ENCODE measurements at regions not wholly inside any gene's neighbourhood (a gene's known extent, or its start where the extent isn't known, plus 50 kb on each side); places are given as distances from the start of the nearest gene placed in this dataset.
"Not testable (repeated sequence)": the region's sequence is repeated elsewhere in the genome, so short reads cannot be mapped to it uniquely, and the experiment has no call there.

DNA sequence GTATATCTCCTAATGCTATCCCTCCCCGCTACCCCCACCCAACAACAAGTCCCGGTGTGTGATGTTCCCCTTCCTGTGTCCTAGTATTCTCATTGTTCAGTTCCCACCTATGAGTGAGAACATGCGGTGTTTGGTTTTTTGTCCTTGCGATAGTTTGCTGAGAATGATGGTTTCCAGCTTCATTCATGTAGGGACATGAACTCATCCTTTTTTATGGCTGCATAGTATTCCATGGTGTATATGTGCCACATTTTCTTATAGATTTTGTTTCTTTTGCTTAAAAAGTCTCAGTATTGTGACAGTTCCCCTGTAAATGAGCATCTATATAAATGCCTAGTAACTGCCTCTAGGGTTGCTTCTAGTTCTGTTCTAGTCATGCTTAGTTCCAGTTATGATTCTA is 153.0 kb upstream of the EOLA2 start:
- BruUV-seq (replicated peaks); H3K9ac ChIP-seq (ENCODE audit: control insufficient read depth, insufficient read depth, low read length); H3K9me3 ChIP-seq (replicated peaks; ENCODE audit: control insufficient read depth, insufficient read depth, low read length); ATAC-seq; H3K27me3 ChIP-seq (replicated peaks in 1 of 2; ENCODE audit: control insufficient read depth in 2 of 2, insufficient read depth in 2 of 2, low read length in 1 of 2); in situ Hi-C loops (cut with MboI); FAIRE-seq; POLR2A ChIA-PET; H2AFZ ChIP-seq (ENCODE audit: control insufficient read depth, low read depth, low read length); H3K36me3 ChIP-seq (ENCODE audit: control insufficient read depth in 2 of 2, insufficient read depth in 2 of 2, low read length in 1 of 2); H3K4me3 ChIP-seq; DNase-seq (ENCODE audit: low read depth, low spot score); RAD21 ChIA-PET (ENCODE audit: unreplicated experiment); H3K4me2 ChIP-seq (ENCODE audit: control insufficient read depth, insufficient read depth); H3K4me1 ChIP-seq (ENCODE audit: control insufficient read depth, insufficient read depth, low read length); H3K79me2 ChIP-seq (ENCODE audit: control insufficient read depth, insufficient read depth, low read length); H3K27ac ChIP-seq (ENCODE audit: control insufficient read depth, insufficient read depth); H4K20me1 ChIP-seq (ENCODE audit: control insufficient read depth, insufficient read depth); SMC1A ChIA-PET (ENCODE audit: uncharacterized antibody, unreplicated experiment); CTCF ChIA-PET; intact Hi-C loops (cut with micrococcal nuclease; ENCODE audit: unreplicated experiment): not testable (repeated sequence)
- WGBS (ENCODE audit: insufficient coverage, insufficient replicate concordance, low lambda C conversion rate, missing lambda C conversion rate), result 66% methylated on average over 4 of the region's 4 CpGs

DNA sequence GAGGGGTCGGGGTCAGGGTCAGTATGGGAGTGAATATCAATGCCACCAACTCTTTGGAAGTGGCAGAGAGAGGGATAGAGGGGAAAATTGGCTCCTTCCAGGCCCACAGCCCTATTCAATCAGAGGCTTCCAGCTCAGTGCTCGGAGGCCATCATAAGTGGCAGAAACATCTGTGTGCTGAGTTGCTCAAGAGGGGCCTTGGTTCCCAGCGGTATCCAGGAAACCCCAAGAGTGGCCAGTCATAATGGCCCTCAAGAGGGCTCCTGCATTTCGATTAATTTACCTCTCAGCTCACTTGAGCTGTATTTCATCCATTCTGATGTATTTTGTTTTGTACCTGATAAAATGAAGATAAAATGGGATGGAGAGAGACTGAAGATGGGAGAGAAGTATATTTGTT is 154.3 kb upstream of the EOLA2 start:
- H3K79me2 ChIP-seq (ENCODE audit: control insufficient read depth, insufficient read depth, low read length), result no peaks in the 10 kb centered on the region
- H3K9me3 ChIP-seq (replicated peaks; ENCODE audit: control insufficient read depth, insufficient read depth, low read length), result no peaks in the 10 kb centered on the region
- H3K27me3 ChIP-seq (replicated peaks in 1 of 2; ENCODE audit: control insufficient read depth in 2 of 2, insufficient read depth in 2 of 2, low read length in 1 of 2), result no peaks in the 10 kb centered on the region
- H3K4me1 ChIP-seq (ENCODE audit: control insufficient read depth, insufficient read depth, low read length), result no peaks in the 10 kb centered on the region
- no peaks in the 10 kb centered on the region for H4K20me1 ChIP-seq (ENCODE audit: control insufficient read depth, insufficient read depth)
- ChIA-PET RAD21 (ENCODE audit: unreplicated experiment) (no interaction called here), POLR2A (no interaction called here), CTCF (interaction anchor here (0.6 kb wide), 1 partner anchor 220 kb away, joined by 3 read pairs; no protein-coding TSS in a partner anchor), SMC1A (ENCODE audit: uncharacterized antibody, unreplicated experiment) (no interaction called here)
- ATAC-seq (no peak), DNase-seq (ENCODE audit: low read depth, low spot score) (no peak), FAIRE-seq (no peak)
- intact Hi-C loops (cut with micrococcal nuclease; ENCODE audit: unreplicated experiment) (no loop called here), in situ Hi-C loops (cut with MboI) (no loop called here)
- BruUV-seq (replicated peaks), result no TSS peak
- no peak overlapping the region for H2AFZ ChIP-seq (ENCODE audit: control insufficient read depth, low read depth, low read length)
- H3K9ac ChIP-seq (ENCODE audit: control insufficient read depth, insufficient read depth, low read length), result no peak overlapping the region
- H3K27ac ChIP-seq (ENCODE audit: control insufficient read depth, insufficient read depth), result no peak overlapping the region
- H3K4me2 ChIP-seq (ENCODE audit: control insufficient read depth, insufficient read depth), result no peak overlapping the region
- H3K4me3 ChIP-seq, result no peak overlapping the region
- no peaks in the 10 kb centered on the region for H3K36me3 ChIP-seq (ENCODE audit: control insufficient read depth in 2 of 2, insufficient read depth in 2 of 2, low read length in 1 of 2)
- WGBS (ENCODE audit: insufficient coverage, insufficient replicate concordance, low lambda C conversion rate, missing lambda C conversion rate), result 13% methylated on average over 4 of the region's 4 CpGs
- no peak for TF ChIP-seq GATAD2B (conservative IDR thresholded peaks at IDR 0.05; ENCODE audit: low read depth)
- no peak for TF ChIP-seq STAT1 (conservative IDR thresholded peaks at IDR 0.05)
- TF ChIP-seq CREM (IDR thresholded peaks at IDR 0.05; ENCODE audit: low read depth), result no peak
- TF ChIP-seq NBN (IDR thresholded peaks at IDR 0.05), result no peak
- no peak for TF ChIP-seq BACH1 (IDR thresholded peaks at IDR 0.05; ENCODE audit: borderline replicate concordance)
- TF ChIP-seq, protein P1, sequence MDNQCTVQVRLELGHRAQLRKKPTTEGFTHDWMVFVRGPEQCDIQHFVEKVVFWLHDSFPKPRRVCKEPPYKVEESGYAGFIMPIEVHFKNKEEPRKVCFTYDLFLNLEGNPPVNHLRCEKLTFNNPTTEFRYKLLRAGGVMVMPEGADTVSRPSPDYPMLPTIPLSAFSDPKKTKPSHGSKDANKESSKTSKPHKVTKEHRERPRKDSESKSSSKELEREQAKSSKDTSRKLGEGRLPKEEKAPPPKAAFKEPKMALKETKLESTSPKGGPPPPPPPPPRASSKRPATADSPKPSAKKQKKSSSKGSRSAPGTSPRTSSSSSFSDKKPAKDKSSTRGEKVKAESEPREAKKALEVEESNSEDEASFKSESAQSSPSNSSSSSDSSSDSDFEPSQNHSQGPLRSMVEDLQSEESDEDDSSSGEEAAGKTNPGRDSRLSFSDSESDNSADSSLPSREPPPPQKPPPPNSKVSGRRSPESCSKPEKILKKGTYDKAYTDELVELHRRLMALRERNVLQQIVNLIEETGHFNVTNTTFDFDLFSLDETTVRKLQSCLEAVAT (IDR thresholded peaks at IDR 0.05), result no peak
- TF ChIP-seq, protein P2, sequence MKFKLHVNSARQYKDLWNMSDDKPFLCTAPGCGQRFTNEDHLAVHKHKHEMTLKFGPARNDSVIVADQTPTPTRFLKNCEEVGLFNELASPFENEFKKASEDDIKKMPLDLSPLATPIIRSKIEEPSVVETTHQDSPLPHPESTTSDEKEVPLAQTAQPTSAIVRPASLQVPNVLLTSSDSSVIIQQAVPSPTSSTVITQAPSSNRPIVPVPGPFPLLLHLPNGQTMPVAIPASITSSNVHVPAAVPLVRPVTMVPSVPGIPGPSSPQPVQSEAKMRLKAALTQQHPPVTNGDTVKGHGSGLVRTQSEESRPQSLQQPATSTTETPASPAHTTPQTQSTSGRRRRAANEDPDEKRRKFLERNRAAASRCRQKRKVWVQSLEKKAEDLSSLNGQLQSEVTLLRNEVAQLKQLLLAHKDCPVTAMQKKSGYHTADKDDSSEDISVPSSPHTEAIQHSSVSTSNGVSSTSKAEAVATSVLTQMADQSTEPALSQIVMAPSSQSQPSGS (IDR thresholded peaks at IDR 0.05; ENCODE audit: low read length), result no peak
- TF ChIP-seq, protein P3, sequence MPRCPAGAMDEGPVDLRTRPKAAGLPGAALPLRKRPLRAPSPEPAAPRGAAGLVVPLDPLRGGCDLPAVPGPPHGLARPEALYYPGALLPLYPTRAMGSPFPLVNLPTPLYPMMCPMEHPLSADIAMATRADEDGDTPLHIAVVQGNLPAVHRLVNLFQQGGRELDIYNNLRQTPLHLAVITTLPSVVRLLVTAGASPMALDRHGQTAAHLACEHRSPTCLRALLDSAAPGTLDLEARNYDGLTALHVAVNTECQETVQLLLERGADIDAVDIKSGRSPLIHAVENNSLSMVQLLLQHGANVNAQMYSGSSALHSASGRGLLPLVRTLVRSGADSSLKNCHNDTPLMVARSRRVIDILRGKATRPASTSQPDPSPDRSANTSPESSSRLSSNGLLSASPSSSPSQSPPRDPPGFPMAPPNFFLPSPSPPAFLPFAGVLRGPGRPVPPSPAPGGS (IDR thresholded peaks at IDR 0.05; ENCODE audit: borderline replicate concordance, insufficient read depth, low read depth, low read length, poor library complexity, severe bottlenecking), result no peak
- no peak for TF ChIP-seq ZBED1 (IDR thresholded peaks at IDR 0.05; ENCODE audit: borderline replicate concordance)
- no peak for TF ChIP-seq SUZ12 (IDR thresholded peaks at IDR 0.05; ENCODE audit: unreplicated experiment)
- TF ChIP-seq, protein P4, sequence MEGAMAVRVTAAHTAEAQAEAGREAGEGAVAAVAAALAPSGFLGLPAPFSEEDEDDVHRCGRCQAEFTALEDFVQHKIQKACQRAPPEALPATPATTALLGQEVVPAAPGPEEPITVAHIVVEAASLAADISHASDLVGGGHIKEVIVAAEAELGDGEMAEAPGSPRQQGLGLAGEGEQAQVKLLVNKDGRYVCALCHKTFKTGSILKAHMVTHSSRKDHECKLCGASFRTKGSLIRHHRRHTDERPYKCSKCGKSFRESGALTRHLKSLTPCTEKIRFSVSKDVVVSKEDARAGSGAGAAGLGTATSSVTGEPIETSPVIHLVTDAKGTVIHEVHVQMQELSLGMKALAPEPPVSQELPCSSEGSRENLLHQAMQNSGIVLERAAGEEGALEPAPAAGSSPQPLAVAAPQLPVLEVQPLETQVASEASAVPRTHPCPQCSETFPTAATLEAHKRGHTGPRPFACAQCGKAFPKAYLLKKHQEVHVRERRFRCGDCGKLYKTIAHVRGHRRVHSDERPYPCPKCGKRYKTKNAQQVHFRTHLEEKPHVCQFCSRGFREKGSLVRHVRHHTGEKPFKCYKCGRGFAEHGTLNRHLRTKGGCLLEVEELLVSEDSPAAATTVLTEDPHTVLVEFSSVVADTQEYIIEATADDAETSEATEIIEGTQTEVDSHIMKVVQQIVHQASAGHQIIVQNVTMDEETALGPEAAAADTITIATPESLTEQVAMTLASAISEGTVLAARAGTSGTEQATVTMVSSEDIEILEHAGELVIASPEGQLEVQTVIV (IDR thresholded peaks at IDR 0.05; ENCODE audit: borderline replicate concordance, partially characterized antibody), result no peak
- TF ChIP-seq SPI1 (IDR thresholded peaks at IDR 0.05; ENCODE audit: borderline replicate concordance, insufficient read depth, low read depth, low read length), result no peak
